H9 (cell line): ENCODE measurements at regions not wholly inside any gene's neighbourhood (a gene's known extent, or its start where the extent isn't known, plus 50 kb on each side); places are given as distances from the start of the nearest gene placed in this dataset.

Experiments
- DNase-seq: peaks from one replicate; pipeline ENCODE4 v3.0.0-alpha.2; 2017
- H2AFZ ChIP-seq: one replicate; pipeline ENCODE4 v1.6.1; 2013; ENCODE audit warnings: mild to moderate bottlenecking, low read length, control low read depth, moderate library complexity
- H2AK5ac ChIP-seq: 2 replicates; pipeline ENCODE4 v1.6.1; 2013; ENCODE audit warnings: low read length, control low read depth, mixed read lengths; ENCODE audit not compliant: insufficient read length
- H2BK120ac ChIP-seq: one replicate; pipeline ENCODE4 v1.6.1; 2013; ENCODE audit warnings: low read depth, mild to moderate bottlenecking, low read length, control low read depth, inconsistent platforms; ENCODE audit not compliant: poor library complexity, severe bottlenecking
- H2BK12ac ChIP-seq: 2 replicates; pipeline ENCODE4 v1.6.1; 2013; ENCODE audit warnings: low read length, control low read depth, mixed read lengths, low read depth; ENCODE audit not compliant: insufficient read length
- H2BK15ac ChIP-seq: 2 replicates; pipeline ENCODE4 v1.6.1; 2013; ENCODE audit warnings: low read depth, low read length, control low read depth
- H2BK20ac ChIP-seq: one replicate; pipeline ENCODE4 v1.6.1; 2013; ENCODE audit warnings: low read depth, mild to moderate bottlenecking, low read length, control low read depth, inconsistent platforms; ENCODE audit not compliant: poor library complexity, severe bottlenecking
- H2BK5ac ChIP-seq: 2 replicates; pipeline ENCODE4 v1.6.1; 2013; ENCODE audit warnings: low read length, control low read depth, mixed read lengths; ENCODE audit not compliant: insufficient read length
- H3K14ac ChIP-seq: 2 replicates; pipeline ENCODE4 v1.6.1; 2013; ENCODE audit warnings: low read length, control low read depth; ENCODE audit not compliant: insufficient read depth
- H3K18ac ChIP-seq: 2 replicates; pipeline ENCODE4 v1.6.1; 2013; ENCODE audit warnings: low read depth, mild to moderate bottlenecking, mixed read lengths, low read length, control low read depth; ENCODE audit not compliant: insufficient read length
- H3K23ac ChIP-seq: 2 replicates; pipeline ENCODE4 v1.6.1; 2013; ENCODE audit warnings: low read length, control low read depth, mixed read lengths, low read depth; ENCODE audit not compliant: insufficient read length
- H3K23me2 ChIP-seq: 2 replicates; pipeline ENCODE4 v1.6.1; 2013; ENCODE audit warnings: low read depth, mild to moderate bottlenecking, mixed read lengths, low read length, control low read depth; ENCODE audit not compliant: insufficient read length, poor library complexity, severe bottlenecking
- H3K27ac ChIP-seq: 2 replicates; pipeline ENCODE4 v1.5.1; 2013; ENCODE audit warnings: low read length, control low read depth, mixed read lengths, low read depth; ENCODE audit not compliant: insufficient read length
- H3K27me3 ChIP-seq: 2 replicates; pipeline ENCODE4 v1.6.1; 2013; ENCODE audit warnings: low read length, control low read depth, inconsistent platforms; ENCODE audit not compliant: insufficient read depth
- H3K4ac ChIP-seq: 2 replicates; pipeline ENCODE4 v1.6.1; 2013; ENCODE audit warnings: low read depth, mild to moderate bottlenecking, control low read depth, inconsistent platforms, low read length, moderate library complexity
- H3K4me1 ChIP-seq: 2 replicates; pipeline ENCODE4 v1.6.1; 2013; ENCODE audit warnings: low read length, control low read depth, inconsistent platforms; ENCODE audit not compliant: insufficient read depth
- H3K4me2 ChIP-seq: 2 replicates; pipeline ENCODE4 v1.6.1; 2013; ENCODE audit warnings: low read length, control low read depth, mixed read lengths; ENCODE audit not compliant: insufficient read length, insufficient read depth
- H3K56ac ChIP-seq: 2 replicates; pipeline ENCODE4 v1.6.1; 2013; ENCODE audit warnings: low read depth, mild to moderate bottlenecking, mixed read lengths, low read length, control low read depth; ENCODE audit not compliant: insufficient read length
- H3K79me1 ChIP-seq: 2 replicates; pipeline ENCODE4 v1.6.1; 2013; ENCODE audit warnings: low read depth, mild to moderate bottlenecking, moderate library complexity, low read length, control low read depth, inconsistent platforms; ENCODE audit not compliant: insufficient read depth, poor library complexity, severe bottlenecking
- H3K79me2 ChIP-seq: 2 replicates; pipeline ENCODE4 v1.6.1; 2013; ENCODE audit warnings: low read length, control low read depth, inconsistent platforms; ENCODE audit not compliant: insufficient read depth
- H3K9ac ChIP-seq: 2 replicates; pipeline ENCODE4 v1.6.1; 2013; ENCODE audit warnings: low read length, control low read depth, mixed read lengths; ENCODE audit not compliant: insufficient read length; ENCODE audit errors: extremely low read depth
- H3K9me3 ChIP-seq: one replicate; pipeline ENCODE4 v1.6.1; 2013; ENCODE audit warnings: low read depth, low read length, inconsistent platforms; ENCODE audit not compliant: control insufficient read depth
- H3T11ph ChIP-seq: one replicate; pipeline ENCODE4 v1.6.1; 2013; ENCODE audit warnings: mild to moderate bottlenecking, low read length, control low read depth, inconsistent platforms
- H4K20me1 ChIP-seq: one replicate; pipeline ENCODE4 v1.6.1; 2013; ENCODE audit not compliant: control insufficient read depth, insufficient read length, insufficient read depth
- H4K5ac ChIP-seq: 2 replicates; pipeline ENCODE4 v1.6.1; 2013; ENCODE audit warnings: low read depth, mild to moderate bottlenecking, mixed read lengths, low read length, control low read depth; ENCODE audit not compliant: insufficient read length
- H4K8ac ChIP-seq: replicated peaks from 2 replicates; pipeline ENCODE4 v1.6.1; 2013; ENCODE audit warnings: low read length, control low read depth, mixed read lengths, low read depth; ENCODE audit not compliant: insufficient read length
- H4K91ac ChIP-seq: 2 replicates; pipeline ENCODE4 v1.6.1; 2013; ENCODE audit warnings: low read depth, mild to moderate bottlenecking, moderate library complexity, mixed read lengths, low read length, control low read depth; ENCODE audit not compliant: insufficient read length
- H3K27ac Mint-ChIP-seq, 3 experiments: 2 replicates in 2 of 3; 3 replicates in 1 of 3; pipeline ENCODE4 v1.8.0; 2020 to 2021; ENCODE audit warnings: mixed read lengths in 3 of 3, mild to moderate bottlenecking in 1 of 3, moderate library complexity in 1 of 3
- H3K27me3 Mint-ChIP-seq: 2 replicates; pipeline ENCODE4 v1.8.0; 2021; ENCODE audit warnings: low read depth, mild to moderate bottlenecking, moderate library complexity, mixed read lengths
- H3K36me3 Mint-ChIP-seq, 3 experiments: 2 replicates in 2 of 3; 3 replicates in 1 of 3; pipeline ENCODE4 v1.8.0; 2020 to 2021; ENCODE audit warnings: low read depth in 3 of 3, mixed read lengths in 3 of 3; ENCODE audit not compliant: insufficient read depth in 1 of 3
- H3K4me1 Mint-ChIP-seq, 2 experiments: 2 replicates each; pipeline ENCODE4 v1.8.0; 2020; ENCODE audit warnings: mixed read lengths in 2 of 2
- H3K4me3 Mint-ChIP-seq, 2 experiments: 2 replicates in 1 of 2; 3 replicates in 1 of 2; pipeline ENCODE4 v1.8.0; 2020 to 2021; ENCODE audit warnings: mild to moderate bottlenecking in 2 of 2, mixed read lengths in 2 of 2, moderate library complexity in 1 of 2
- H3K9me3 Mint-ChIP-seq, 2 experiments: 2 replicates in 1 of 2; 3 replicates in 1 of 2; pipeline ENCODE4 v1.8.0; 2020; ENCODE audit warnings: mild to moderate bottlenecking in 2 of 2, mixed read lengths in 2 of 2, moderate library complexity in 1 of 2
- WGBS: extraction: QIAGEN DNeasy Blood & Tissue Kit; methylation state at CpG from one replicate; pipeline ENCODE4 v1.1.7; 2013; ENCODE audit warnings: missing lambda C conversion rate, low lambda C conversion rate, mixed read lengths; ENCODE audit not compliant: insufficient read length; ENCODE audit errors: extremely low coverage; 5-methylcytosine and 5-hydroxymethylcytosine counted together
- TF ChIP-seq, protein P1 (sequence below): fragments of 200-600 bp; sonication (generic); conservative IDR thresholded peaks from 3 replicates; pipeline ENCODE4 v1.8.0; 2021; ENCODE audit warnings: antibody characterized with exemption, mild to moderate bottlenecking

DNA sequence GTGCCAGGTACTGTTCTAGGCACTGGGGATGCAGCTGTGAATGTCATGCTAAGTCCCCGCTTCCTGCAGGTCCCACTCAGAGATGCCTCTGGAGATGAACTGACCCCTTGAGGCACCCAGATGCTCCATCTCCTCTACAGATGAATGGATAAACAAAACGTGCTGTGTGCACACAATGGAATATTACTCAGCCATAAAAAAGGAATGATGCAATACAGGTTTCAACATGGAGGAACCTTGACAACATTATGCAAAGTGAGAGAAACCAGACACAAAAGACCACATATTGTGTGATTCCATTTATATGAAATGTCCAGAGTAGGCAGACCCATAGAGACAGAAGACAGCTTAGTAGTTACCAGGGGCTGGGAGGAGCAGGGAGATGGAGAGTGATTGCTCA, 320.1 kb upstream of the DIO3 start:
- no peak overlapping the region for H3K56ac ChIP-seq
- H4K20me1 ChIP-seq, result no peaks in the 10 kb centered on the region
- no peak overlapping the region for H2BK20ac ChIP-seq
- TF ChIP-seq, protein P1, sequence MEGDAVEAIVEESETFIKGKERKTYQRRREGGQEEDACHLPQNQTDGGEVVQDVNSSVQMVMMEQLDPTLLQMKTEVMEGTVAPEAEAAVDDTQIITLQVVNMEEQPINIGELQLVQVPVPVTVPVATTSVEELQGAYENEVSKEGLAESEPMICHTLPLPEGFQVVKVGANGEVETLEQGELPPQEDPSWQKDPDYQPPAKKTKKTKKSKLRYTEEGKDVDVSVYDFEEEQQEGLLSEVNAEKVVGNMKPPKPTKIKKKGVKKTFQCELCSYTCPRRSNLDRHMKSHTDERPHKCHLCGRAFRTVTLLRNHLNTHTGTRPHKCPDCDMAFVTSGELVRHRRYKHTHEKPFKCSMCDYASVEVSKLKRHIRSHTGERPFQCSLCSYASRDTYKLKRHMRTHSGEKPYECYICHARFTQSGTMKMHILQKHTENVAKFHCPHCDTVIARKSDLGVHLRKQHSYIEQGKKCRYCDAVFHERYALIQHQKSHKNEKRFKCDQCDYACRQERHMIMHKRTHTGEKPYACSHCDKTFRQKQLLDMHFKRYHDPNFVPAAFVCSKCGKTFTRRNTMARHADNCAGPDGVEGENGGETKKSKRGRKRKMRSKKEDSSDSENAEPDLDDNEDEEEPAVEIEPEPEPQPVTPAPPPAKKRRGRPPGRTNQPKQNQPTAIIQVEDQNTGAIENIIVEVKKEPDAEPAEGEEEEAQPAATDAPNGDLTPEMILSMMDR, result no peak
- H2BK12ac ChIP-seq, result no peak overlapping the region
- H3K9ac ChIP-seq, result no peak overlapping the region
- no peaks in the 10 kb centered on the region for H3K27me3 ChIP-seq
- H3K79me1 ChIP-seq, result no peaks in the 10 kb centered on the region
- peaks cover 5% of the 10 kb centered on the region for H3K27me3 Mint-ChIP-seq
- H2BK120ac ChIP-seq, result no peak overlapping the region
- no peak for DNase-seq
- no CpG with 5 or more reads among the region's 2 CpGs for WGBS
- H3K79me2 ChIP-seq, result no peaks in the 10 kb centered on the region
- H4K8ac ChIP-seq, result no peak overlapping the region
- H3K27ac Mint-ChIP-seq, result no peak overlapping the region
- no peak overlapping the region for H3K4me3 Mint-ChIP-seq
- H3K4me2 ChIP-seq, result no peak overlapping the region
- no peak overlapping the region for H4K91ac ChIP-seq
- no peak overlapping the region for H2BK15ac ChIP-seq
- H3K36me3 Mint-ChIP-seq, result peaks cover 0 to 5% (median 0%) of the 10 kb centered on the region in 3 experiments; a peak in 4 of 7 replicates
- H3K9me3 ChIP-seq, result no peaks in the 10 kb centered on the region
- no peak overlapping the region for H3K18ac ChIP-seq
- no peak overlapping the region for H4K5ac ChIP-seq
- peaks cover 5 to 11% of the 10 kb centered on the region in 2 experiments; a peak in 3 of 4 replicates for H3K4me1 Mint-ChIP-seq
- no peaks in the 10 kb centered on the region for H3K23me2 ChIP-seq
- no peak overlapping the region for H3T11ph ChIP-seq
- no peak overlapping the region for H3K23ac ChIP-seq
- H2AK5ac ChIP-seq, result no peak overlapping the region
- H2BK5ac ChIP-seq, result no peak overlapping the region
- peaks cover 4% of the 10 kb centered on the region in 2 experiments; a peak in 3 of 5 replicates for H3K9me3 Mint-ChIP-seq
- H3K27ac ChIP-seq, result no peak overlapping the region
- H3K4ac ChIP-seq, result no peak overlapping the region
- no peak overlapping the region for H3K14ac ChIP-seq
- H3K4me1 ChIP-seq, result no peaks in the 10 kb centered on the region; the same call in 1 of the 2 replicates
- no peak overlapping the region for H2AFZ ChIP-seq
